CD4-positive, alpha-beta T cell (primary cell): ENCODE measurements at regions not wholly inside any gene's neighbourhood (a gene's known extent, or its start where the extent isn't known, plus 50 kb on each side); places are given as distances from the start of the nearest gene placed in this dataset.

Source experiments
- ATAC-seq: fragments of 200-7000 bp; cut with Tn5 transposase; one replicate; pipeline ENCODE4 v1.10.0; 2022; ENCODE audit warnings: mild to moderate bottlenecking; ENCODE audit not compliant: poor library complexity
- CTCF ChIA-PET: fragments of 350-600 bp; sonication (Branson Sonifier 250); formaldehyde crosslinking; loops from one replicate; lab custom pipeline; 2021; ENCODE audit warnings: antibody characterized with exemption, inconsistent platforms; lab: Charles Lee
- POLR2A ChIA-PET: fragments of 350-600 bp; sonication (Branson Sonifier 250); formaldehyde crosslinking; loops from one replicate; lab custom pipeline; 2021; ENCODE audit warnings: antibody characterized with exemption, inconsistent platforms; lab: Charles Lee
- DNase-seq, 14 experiments: peaks; one replicate each; pipeline ENCODE4 v3.0.0-alpha.2; 2013 to 2020; ENCODE audit warnings: mixed read lengths in 2 of 14
- H3K27ac ChIP-seq, 2 donors: one replicate each; pipeline versions ENCODE4 v1.5.1 to v1.7.0; 2013; ENCODE audit warnings: low read length in 2 of 2, low read depth in 1 of 2, mild to moderate bottlenecking in 1 of 2
- H3K27me3 ChIP-seq, 2 experiments: 1 replicate in 1 of 2; 2 replicates in 1 of 2; pipeline versions ENCODE4 v1.6.1 to v1.7.0; 2013; ENCODE audit warnings: low read length in 2 of 2, control low read depth in 1 of 2, mild to moderate bottlenecking in 1 of 2, moderate library complexity in 1 of 2; ENCODE audit not compliant: insufficient read depth in 2 of 2, control insufficient read depth in 1 of 2
- H3K36me3 ChIP-seq: one replicate; pipeline ENCODE4 v1.6.1; 2013; ENCODE audit warnings: low read length, control low read depth; ENCODE audit not compliant: insufficient read depth
- H3K4me1 ChIP-seq: one replicate; pipeline ENCODE4 v1.6.1; 2013; ENCODE audit warnings: low read length, control low read depth; ENCODE audit not compliant: insufficient read depth
- H3K4me3 ChIP-seq: one replicate; pipeline ENCODE4 v1.5.1; 2013; ENCODE audit warnings: mild to moderate bottlenecking, low read length, moderate library complexity
- H3K9me3 ChIP-seq, 2 experiments: 1 replicate in 1 of 2; 2 replicates in 1 of 2; pipeline versions ENCODE4 v1.6.1 to v1.7.0; 2013; ENCODE audit warnings: low read length in 2 of 2, mild to moderate bottlenecking in 2 of 2, control low read depth in 1 of 2, moderate library complexity in 1 of 2; ENCODE audit not compliant: control insufficient read depth in 1 of 2, insufficient read depth in 1 of 2
- H3K27ac Mint-ChIP-seq: one replicate; pipeline ENCODE4 v1.8.0; 2020; ENCODE audit warnings: mixed read lengths
- H3K27me3 Mint-ChIP-seq: one replicate; pipeline ENCODE4 v1.8.0; 2021; ENCODE audit warnings: mixed read lengths
- H3K36me3 Mint-ChIP-seq: one replicate; pipeline ENCODE4 v1.8.0; 2021; ENCODE audit warnings: low read depth, mixed read lengths
- H3K4me1 Mint-ChIP-seq: one replicate; pipeline ENCODE4 v1.8.0; 2021; ENCODE audit warnings: low read depth, mixed read lengths
- H3K4me3 Mint-ChIP-seq: one replicate; pipeline ENCODE4 v1.8.0; 2020; ENCODE audit warnings: mild to moderate bottlenecking, mixed read lengths
- H3K9me3 Mint-ChIP-seq: one replicate; pipeline ENCODE4 v1.8.0; 2020; ENCODE audit warnings: mixed read lengths
- CTCF ChIP-seq: fragments of 200-600 bp; IDR thresholded peaks from one replicate; pipeline ENCODE4 v1.8.0; 2022; ENCODE audit warnings: antibody characterized with exemption, mild to moderate bottlenecking
- intact Hi-C, 2 experiments: fragments of 100-400 bp; cut with DNase I in 1 of 2; cut with micrococcal nuclease in 1 of 2; formaldehyde crosslinking; loops; one replicate each; pipeline versions ENCODE4 v1.15.1 to v1.9.0; 2023 to 2025; cut with DNase I, micrococcal nuclease

GRCh38 chr15:98447069-98447468, 201.3 kb upstream of the IGF1R start:
- Mint-ChIP-seq H3K27ac (no peak overlapping the region), H3K4me3 (no peak overlapping the region), H3K27me3 (peaks cover 20% of the 10 kb centered on the region), H3K4me1 (no peaks in the 10 kb centered on the region), H3K9me3 (no peaks in the 10 kb centered on the region), H3K36me3 (no peaks in the 10 kb centered on the region)
- CTCF ChIA-PET, result no interaction called here
- intact Hi-C loops, result loop anchor here in 1 of 2 experiments (10.0 kb wide), 1 partner anchor 768 kb away; no protein-coding TSS in a partner anchor
- Histone ChIP-seq H3K4me3 (no peak overlapping the region), H3K27ac (no peak overlapping the region), H3K36me3 (no peaks in the 10 kb centered on the region), H3K27me3 (no peaks in the 10 kb centered on the region), H3K4me1 (no peaks in the 10 kb centered on the region), H3K9me3 (peaks cover 0 to 4% of the 10 kb centered on the region in 2 experiments)
- POLR2A ChIA-PET, result no interaction called here
- DNase-seq (no peak), ATAC-seq (no peak)
- TF ChIP-seq CTCF, result no peak

- ATAC-seq (no peak), DNase-seq (no peak)
- ChIA-PET POLR2A (no interaction called here), CTCF (no interaction called here)
- Mint-ChIP-seq H3K4me3 (no peak overlapping the region), H3K36me3 (no peaks in the 10 kb centered on the region), H3K27me3 (peaks cover 9% of the 10 kb centered on the region), H3K27ac (no peak overlapping the region), H3K9me3 (no peaks in the 10 kb centered on the region), H3K4me1 (no peaks in the 10 kb centered on the region)
- Histone ChIP-seq H3K27ac (no peak overlapping the region), H3K9me3 (peaks cover 0 to 4% of the 10 kb centered on the region in 2 experiments), H3K4me1 (no peaks in the 10 kb centered on the region), H3K27me3 (no peaks in the 10 kb centered on the region), H3K4me3 (no peak overlapping the region), H3K36me3 (no peaks in the 10 kb centered on the region)
- intact Hi-C loops, result no loop called here
- no peak for TF ChIP-seq CTCF
Measured at GRCh38 chr15:98451236-98451635, 197.1 kb upstream of the IGF1R start.

- Mint-ChIP-seq H3K36me3 (no peaks in the 10 kb centered on the region), H3K9me3 (no peaks in the 10 kb centered on the region), H3K27me3 (peaks cover 13% of the 10 kb centered on the region), H3K4me3 (no peak overlapping the region), H3K27ac (no peak overlapping the region), H3K4me1 (no peaks in the 10 kb centered on the region)
- Histone ChIP-seq H3K9me3 (peaks cover 0 to 4% of the 10 kb centered on the region in 2 experiments), H3K36me3 (no peaks in the 10 kb centered on the region), H3K4me1 (no peaks in the 10 kb centered on the region), H3K27ac (no peak overlapping the region), H3K4me3 (no peak overlapping the region), H3K27me3 (no peaks in the 10 kb centered on the region)
- intact Hi-C loops, result no loop called here
- DNase-seq (no peak), ATAC-seq (no peak)
- no peak for TF ChIP-seq CTCF
- POLR2A ChIA-PET, result no interaction called here
- CTCF ChIA-PET, result no interaction called here
Measured at GRCh38 chr15:98452238-98452637, 196.1 kb upstream of the IGF1R start.
